ENCODE measurements at regions not wholly inside any gene's neighbourhood (a gene's known extent, or its start where the extent isn't known, plus 50 kb on each side); places are given as distances from the start of the nearest gene placed in this dataset.

- TF ChIP-seq EZH2phosphoT487 (IDR thresholded peaks at IDR 0.05) (no peak), CTCF (IDR thresholded peaks at IDR 0.05) (no peak)
Observed at GRCh38 chr1:101455166-101455565, 218.3 kb downstream of the S1PR1 start.

Measured in neural progenitor cell (in vitro differentiated cells).